SK-N-MC (cell line): ENCODE measurements at regions not wholly inside any gene's neighbourhood (a gene's known extent, or its start where the extent isn't known, plus 50 kb on each side); places are given as distances from the start of the nearest gene placed in this dataset.

Source experiments
- EZH2 ChIP-seq: fragments of 200-600 bp; sonication (generic); IDR thresholded peaks from one replicate; pipeline ENCODE4 v1.6.1; 2017; ENCODE audit warnings: antibody characterized with exemption
- FOXP2 ChIP-seq: optimal IDR thresholded peaks from 2 replicates; pipeline ENCODE3; 2011; ENCODE audit warnings: mild to moderate bottlenecking, moderate library complexity; ENCODE audit not compliant: insufficient read depth; ENCODE audit errors: extremely low read length, control extremely low read depth
- POLR2AphosphoS5 ChIP-seq: IDR thresholded peaks from 2 replicates; pipeline ENCODE4 v1.6.1; 2012; ENCODE audit warnings: mild to moderate bottlenecking, low read depth, low read length, borderline replicate concordance

GRCh38 chr14:56490379-56490778 is 89.2 kb upstream of the TMEM260 start:
- TF ChIP-seq EZH2 (no peak), POLR2AphosphoS5 (no peak), FOXP2 (no peak)
